Kidney glomerular epithelial cell (primary cell): ENCODE measurements at regions not wholly inside any gene's neighbourhood (a gene's known extent, or its start where the extent isn't known, plus 50 kb on each side); places are given as distances from the start of the nearest gene placed in this dataset.
"Not testable (repeated sequence)": the region's sequence is repeated elsewhere in the genome, so short reads cannot be mapped to it uniquely, and the experiment has no call there.

Source experiments
- DNase-seq: peaks from one replicate; lab custom pipeline; 2025; lab: John Stamatoyannopoulos, UW

DNA sequence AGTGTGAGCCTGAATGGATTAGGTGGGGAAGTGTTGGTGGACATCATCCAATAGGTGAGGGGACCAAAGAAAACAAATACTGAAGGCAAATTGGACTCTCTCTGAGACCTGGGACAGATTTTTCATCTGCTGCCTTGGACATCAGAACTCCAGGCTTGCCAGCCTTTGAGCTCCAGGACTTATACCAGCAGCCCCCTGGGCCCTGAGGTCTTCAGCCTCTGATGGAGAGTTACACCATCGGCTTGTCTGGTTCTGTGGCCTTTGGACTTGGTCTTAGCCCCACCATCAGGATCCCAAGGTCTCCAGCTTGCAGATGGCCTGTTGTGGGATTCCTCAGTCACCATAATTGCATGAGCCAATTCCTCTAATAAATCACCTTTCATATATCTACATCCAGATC is 80.8 kb upstream of the SLC8A3 start:
- DNase-seq = no peak

DNA sequence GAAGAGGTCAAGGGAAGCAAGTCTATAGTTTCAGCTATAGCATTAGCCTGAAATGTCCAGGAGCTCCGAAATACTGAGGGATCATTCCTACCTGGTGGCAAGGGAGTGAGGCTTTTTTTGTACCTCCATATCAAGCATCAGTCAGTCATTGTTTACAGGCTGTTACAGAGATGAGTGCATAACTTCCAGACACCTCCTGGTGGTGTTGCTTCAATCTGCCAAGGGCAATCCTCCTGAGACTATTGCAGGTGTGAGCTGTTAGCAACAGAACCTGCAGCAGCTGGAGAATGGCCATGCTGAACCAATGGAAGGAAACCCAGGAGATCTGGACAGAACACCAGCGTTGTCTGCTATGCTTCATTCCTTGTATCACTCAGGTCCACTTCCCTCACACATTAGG is 80.0 kb upstream of the SLC8A3 start:
- DNase-seq = no peak

DNA sequence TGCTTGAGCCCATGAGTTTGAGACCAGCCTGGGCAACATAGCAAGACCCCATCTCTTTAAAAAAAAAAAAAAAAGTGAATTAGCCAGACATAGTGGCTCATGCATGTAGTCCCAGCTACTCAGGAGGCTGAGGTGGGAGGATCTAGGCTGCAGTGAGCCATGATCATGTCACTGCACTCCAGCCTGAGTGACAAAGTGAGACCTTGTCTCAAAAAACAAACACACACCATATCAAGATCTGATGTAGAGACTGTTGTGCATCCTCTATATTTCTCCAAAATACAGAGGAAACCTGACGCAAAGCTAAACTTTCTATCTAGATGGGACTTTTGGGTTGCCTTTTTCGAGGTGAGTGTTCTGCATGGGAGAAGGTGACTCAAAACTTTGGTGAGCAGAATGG is 77.4 kb upstream of the SLC8A3 start:
- DNase-seq = no peak

DNA sequence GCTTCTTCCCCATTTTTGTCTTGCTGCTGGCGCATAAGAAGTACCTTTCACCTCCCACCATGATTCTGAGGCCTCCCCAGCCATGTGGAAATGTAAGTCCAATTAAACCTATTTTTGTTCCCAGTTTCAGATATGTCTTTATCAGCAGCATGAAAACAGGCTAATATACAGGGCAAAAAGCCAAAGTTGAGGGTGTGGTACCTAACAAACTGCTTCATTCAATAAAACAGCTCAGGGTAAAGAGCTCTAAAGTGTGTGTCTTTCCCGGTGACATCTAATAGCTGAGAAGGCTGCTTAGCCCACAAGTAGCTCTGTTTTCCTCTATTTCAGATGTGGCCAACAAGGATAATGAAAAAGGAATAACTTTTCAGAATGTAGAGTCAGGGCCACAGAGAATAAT is 76.7 kb upstream of the SLC8A3 start:
- no peak for DNase-seq

DNA sequence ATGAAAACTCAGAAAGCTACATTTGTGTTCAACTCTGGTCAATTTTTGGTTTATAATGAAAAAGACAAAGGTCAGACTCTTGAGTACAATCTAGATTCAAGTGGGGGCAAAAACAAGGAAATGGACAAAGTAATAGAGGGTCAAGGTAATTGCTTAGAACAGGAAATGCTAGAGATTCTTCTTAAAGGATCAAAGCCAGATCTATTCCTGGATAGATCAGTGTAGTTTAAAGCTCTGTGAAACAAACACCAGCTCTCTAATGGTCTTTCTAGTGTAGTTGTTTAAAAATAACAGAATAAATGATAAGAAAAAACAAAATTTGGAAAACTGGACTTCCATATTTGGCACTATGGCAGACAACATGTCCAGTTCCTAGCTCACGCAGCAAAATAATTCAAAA is 70.7 kb upstream of the SLC8A3 start:
- no peak for DNase-seq

DNA sequence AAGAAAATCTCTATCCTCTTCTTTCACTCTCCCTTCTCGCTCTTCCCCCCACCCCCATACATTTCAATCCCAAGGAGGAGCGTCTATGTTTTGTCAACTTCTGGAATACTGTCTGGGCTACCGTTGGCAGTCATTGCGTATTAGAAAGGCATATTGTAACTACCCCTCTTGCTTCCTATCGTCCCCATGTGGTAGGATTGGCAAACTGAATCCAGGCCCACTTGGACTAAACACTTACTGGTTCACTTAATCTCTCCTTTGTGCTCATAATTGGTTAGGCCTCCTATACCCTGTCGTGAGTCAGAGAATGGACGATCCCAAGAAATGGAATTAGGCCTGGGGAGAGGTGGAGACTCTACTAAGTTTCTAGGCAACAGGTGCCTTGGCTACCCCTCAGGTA is 68.8 kb upstream of the SLC8A3 start:
- no peak for DNase-seq

DNA sequence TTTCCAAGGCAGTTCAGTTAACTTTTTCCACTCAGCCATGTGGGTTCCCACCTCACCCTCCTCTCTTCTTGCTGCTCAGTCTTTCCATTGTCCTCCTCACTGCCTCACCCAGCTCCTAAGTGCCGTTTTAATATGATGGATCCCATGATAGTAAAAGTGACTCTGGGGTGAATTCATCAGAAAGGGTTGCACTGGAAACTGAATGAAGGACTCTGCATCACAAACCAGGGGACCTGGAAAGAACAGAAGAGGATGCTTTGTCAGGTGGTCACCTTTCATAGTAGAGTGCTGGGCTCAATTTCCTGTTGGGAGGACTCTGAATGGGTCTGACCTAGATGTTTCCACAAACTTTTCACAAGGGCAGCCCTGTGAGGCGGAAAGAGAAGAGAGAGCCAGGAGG is 67.8 kb upstream of the SLC8A3 start:
- no peak for DNase-seq

DNA sequence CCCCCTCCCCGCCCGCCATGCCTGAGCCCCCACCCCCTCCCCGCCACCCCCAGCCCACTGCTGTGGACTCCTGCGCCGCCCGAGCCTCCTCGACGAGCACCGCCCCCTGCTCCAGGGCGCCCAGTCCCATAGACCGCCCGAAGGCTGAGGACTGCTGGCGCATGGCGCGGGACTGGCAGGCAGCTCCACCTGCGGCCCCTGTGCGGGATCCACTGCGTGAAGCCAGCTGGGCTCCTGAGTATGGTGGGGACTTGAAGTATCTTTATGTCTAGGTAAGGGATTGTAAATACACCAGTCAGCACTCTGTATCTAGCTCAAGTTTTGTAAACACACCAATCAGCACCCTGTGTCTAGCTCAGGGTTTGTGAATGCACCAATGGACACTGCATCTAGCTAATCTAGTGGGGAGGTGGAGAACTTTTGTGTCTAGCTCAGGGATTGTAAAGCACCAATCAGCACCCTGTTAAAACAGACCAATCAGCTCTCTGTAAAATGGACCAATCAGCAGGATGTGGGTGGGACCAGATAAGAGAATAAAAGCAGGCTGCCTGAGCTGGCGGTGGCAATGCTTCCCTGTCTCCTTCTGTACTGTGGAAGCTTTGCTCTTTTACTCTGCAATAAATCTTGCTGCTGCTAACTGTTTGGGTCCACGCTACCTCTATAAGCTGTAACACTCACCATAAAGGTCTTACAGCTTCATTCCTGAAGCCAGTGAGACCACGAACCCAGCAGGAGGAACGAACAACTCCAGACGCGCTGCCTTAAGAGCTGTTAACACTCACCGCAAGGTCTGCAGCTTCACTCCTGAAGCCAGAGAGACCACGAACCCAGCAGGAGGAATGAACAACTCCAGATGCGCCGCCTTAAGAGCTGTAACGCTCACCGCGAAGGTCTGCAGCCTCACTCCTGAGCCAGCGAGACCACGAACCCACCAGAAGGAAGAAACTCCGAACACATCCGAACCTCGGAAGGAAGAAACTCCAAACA is 66.6 kb upstream of the SLC8A3 start:
- not testable (repeated sequence) for DNase-seq

DNA sequence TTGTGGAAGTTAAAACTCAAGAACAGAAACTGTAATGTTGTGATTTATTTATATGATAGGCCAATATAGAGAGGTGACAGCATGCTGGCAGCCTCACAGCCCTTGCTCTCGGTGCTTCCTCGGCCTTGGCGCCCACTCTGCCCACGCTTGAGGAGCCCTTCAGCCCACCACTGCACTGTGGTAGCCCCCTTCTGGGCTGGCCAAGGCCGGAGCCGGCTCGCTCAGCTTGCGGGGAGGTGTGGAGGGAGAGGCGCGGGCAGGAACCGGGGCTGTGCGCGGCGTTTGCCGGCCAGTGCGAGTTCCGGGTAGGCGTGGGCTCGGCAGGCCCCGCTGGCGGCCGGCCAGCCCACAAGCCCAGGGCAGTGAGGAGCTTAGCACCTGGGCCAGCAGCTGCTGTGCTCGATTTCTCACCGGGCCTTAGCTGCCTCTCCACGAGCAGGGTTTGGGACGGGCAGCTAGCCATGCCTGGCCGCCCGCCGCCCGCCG is 65.8 kb upstream of the SLC8A3 start:
- DNase-seq = peak; percentile 18

DNA sequence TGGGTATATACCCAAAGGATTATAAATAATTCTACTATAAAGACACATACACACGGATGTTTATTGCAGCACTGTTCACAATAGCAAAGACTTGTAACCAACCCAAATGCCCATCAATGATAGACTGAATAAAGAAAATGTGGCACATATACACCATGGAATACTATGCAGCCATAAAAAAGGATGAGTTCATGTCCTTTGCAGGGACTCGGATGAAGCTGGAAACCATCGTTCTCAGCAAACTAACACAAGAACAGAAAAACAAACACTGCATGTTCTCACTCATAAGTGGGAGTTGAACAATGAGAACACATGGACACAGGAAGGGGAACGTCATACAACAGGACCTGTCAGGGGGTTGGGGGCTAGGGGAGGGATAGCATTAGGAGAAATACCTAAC is 64.8 kb upstream of the SLC8A3 start:
- not testable (repeated sequence) for DNase-seq

DNA sequence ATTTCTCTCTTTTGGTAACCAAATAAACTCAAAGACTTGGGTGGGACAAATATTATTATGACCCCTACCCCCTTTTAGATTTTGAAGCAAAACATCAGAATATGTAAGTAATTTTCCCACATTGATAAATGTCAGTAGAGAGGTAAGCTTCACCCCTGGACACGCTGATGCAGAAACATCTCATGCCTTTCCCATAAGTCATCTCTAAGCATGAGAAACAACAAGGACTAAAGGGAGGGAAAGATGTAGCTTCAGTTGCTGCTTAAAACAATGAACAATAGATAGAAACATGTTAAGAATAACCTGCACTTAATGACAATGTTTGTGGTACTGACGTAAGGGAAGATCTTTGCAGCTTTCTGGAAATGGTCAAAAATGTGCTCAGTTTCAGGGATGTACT is 56.3 kb upstream of the SLC8A3 start:
- DNase-seq = no peak

DNA sequence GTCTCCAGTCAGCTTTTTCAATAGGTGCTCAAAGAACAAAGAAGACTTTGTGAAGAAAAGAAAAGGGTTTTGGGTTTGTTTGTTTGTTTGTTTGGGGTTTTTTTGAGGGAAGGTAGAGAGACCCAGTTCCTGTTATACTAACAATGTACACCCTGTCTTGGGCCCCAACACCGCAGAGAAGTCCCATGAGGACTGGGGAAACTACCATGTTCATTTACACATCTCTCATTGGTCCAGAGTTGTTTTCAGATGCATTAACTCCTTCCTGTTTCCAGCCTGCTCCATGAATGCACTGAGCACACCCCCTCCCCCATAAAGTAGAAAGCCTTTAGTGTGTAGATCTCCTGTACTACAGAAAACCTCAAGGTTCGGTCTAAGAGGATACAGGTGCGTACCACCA is 51.1 kb upstream of the SLC8A3 start:
- no peak for DNase-seq

DNA sequence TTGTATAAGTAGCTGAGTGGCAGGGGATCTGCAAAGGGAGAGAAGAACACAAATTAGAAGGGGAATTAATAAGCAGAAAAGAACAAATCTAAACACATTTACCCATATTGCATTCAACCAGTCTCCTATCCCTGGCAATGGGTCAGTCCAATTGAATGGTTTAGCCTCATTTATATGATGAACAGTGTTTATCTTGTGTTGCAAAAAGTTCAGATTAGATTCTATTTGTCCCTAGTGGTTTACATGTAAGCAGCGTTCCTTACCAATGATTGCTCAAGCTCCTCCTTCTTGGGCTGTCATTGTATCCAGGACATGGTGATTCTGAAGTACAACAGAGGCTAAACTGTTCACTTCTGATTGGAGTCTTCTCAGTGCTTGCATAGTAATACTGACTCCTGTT is 49.9 kb upstream of the SLC8A3 start:
- DNase-seq = not testable (repeated sequence)
